ENCODE measurements at regions not wholly inside any gene's neighbourhood (a gene's known extent, or its start where the extent isn't known, plus 50 kb on each side); places are given as distances from the start of the nearest gene placed in this dataset.
"Not testable (repeated sequence)": the region's sequence is repeated elsewhere in the genome, so short reads cannot be mapped to it uniquely, and the experiment has no call there.

GRCh38 chr15:20624085-20624484 lies 82.5 kb upstream of the GOLGA6L6 start:
- TF ChIP-seq CTCF (IDR thresholded peaks at IDR 0.05): peak in 1 of 3 experiments; percentile 11
- not testable (repeated sequence) for TF ChIP-seq POLR2A (IDR thresholded peaks at IDR 0.05; ENCODE audit: low read depth); POLR2AphosphoS5 (IDR thresholded peaks at IDR 0.05)
